GM19468 (cell line): ENCODE measurements at regions not wholly inside any gene's neighbourhood (a gene's known extent, or its start where the extent isn't known, plus 50 kb on each side); places are given as distances from the start of the nearest gene placed in this dataset.
"Not testable (repeated sequence)": the region's sequence is repeated elsewhere in the genome, so short reads cannot be mapped to it uniquely, and the experiment has no call there.

ENCODE experiments used
- ATAC-seq: cut with Tn5 transposase; IDR thresholded peaks from one replicate; pipeline ENCODE4 v1.9.1; 2021; ENCODE audit warnings: mild to moderate bottlenecking, moderate library complexity, moderate number of reproducible peaks; ENCODE audit not compliant: unreplicated experiment; ENCODE audit errors: extremely low read depth

DNA sequence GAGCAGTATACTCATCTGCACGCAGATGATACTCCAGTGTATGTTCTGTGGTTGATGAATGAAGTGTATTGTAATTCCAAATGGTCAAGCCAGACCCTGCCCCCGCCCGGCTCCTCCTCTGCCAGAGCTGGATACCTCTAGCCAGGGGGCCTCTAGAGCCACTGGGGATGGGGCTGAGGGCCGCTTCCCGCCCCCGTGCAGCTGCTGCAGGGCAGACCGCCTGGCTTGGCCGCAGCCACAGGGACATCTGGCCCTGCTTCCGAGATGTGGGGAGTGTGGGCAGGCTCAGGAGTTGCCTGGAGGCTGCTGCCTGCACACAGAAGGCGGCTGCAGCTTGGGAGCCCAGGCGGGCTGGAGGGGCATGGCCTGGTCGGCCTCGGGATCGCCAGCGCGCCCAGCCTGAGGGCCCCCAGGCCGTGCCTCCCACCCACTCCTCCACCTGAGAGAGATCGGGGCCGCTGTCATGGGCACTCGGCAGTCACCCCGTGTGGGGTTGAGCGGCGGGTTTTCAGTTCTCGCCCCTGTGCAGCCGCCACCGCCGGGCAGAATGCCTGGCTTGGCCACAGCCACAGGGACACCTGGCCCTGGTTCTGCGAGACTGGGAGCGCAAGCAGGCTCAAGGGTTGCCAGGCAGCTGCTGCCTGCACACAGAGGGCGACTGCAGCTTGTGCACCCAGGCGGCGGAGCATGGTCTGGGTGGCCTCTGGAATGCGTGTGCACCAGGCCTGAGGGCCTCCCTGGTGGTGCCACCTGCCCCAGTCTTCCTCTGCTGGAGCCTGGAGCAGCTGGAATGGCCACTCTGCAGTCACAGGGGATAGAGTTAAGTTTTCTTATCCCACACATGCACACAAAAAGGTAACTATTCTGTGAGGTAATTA lies 1643.7 kb downstream of the SPATA31A7 start:
- ATAC-seq, result not testable (repeated sequence)

DNA sequence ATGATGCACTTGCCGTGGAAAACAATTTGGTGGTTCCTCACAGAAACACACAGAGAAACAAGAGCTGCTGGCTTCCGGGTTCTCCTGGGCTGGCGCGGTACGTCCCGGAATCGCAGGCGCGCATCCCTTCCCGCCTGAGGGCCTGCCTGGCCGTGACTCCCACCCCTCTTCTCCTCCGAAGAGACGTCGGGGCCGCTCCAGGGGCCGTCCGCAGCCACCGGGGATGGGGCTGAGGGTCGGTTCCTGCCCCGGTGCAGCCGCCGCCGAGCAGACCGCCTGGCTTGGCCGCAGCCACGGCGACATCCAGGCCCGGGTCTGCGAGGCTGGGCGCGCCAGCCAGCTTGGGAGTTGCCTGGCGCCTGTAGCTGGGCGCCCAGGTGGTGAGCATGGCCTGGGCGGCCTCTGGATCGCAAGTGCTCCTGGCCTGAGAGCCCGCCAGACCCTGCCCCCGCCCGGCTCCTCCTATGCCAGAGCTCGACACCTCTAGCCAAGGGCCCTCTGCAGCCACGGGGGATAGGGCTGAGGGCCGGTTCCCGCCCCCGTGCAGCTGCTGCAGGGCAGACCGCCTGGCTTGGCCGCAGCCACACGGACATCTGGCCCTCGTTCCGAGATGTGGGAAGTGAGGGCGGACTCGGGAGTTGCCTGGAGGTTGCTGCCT lies 1647.5 kb downstream of the SPATA31A7 start:
- not testable (repeated sequence) for ATAC-seq

DNA sequence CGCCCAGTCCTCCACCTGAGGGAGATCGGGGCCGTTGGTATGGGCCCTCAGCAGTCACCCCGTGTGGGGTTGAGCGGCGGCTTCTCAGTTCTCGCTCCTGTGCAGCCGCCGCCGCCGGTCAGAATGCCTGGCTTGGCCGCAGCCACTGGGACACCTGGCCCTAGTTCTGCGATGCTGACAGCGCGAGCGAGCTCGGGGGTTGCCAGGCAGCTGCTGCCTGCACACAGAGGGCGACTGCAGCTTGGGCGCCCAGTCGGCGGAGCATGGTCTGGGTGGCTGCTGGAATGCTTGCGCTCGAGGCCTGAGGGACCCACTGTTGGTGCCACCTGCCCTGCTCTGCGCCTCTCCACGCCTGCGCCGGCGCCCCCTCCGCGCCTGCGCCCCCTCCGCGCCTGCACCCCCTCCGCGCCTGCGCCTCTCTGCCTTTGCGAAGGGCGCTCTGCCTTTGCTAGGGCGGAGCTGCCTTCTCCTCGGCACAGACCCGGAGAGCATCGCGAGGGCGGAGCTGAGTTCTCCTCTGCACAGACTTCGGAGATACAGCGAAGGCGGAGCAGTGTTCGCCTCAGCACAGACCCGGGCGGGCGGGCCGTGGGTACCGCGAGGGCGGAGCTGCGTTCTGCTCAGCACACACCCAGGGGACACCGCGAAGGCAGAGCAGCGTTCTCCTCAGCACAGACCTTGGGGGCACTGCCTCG lies 1648.3 kb downstream of the SPATA31A7 start:
- peak; percentile 96 for ATAC-seq

DNA sequence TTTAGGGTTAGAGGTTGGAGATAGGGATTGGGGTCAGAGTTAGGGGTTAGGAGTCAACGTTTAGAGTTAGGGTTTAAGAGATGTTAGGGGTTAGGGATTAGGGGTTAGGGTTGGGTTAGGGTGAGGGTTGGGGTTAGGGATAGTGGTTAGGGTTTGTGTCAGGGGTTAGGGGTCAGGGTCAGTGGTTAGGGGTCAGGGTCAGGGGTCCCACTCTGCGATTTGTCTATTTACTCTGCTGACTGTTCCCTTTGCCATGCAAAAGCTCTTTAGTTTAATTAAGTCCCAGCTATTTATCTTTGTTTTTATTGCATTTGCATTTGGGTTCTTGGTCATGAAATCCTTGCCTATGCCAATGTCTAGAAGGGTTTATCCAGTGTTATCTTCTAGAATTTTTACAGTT lies 1649.3 kb downstream of the SPATA31A7 start:
- not testable (repeated sequence) for ATAC-seq

DNA sequence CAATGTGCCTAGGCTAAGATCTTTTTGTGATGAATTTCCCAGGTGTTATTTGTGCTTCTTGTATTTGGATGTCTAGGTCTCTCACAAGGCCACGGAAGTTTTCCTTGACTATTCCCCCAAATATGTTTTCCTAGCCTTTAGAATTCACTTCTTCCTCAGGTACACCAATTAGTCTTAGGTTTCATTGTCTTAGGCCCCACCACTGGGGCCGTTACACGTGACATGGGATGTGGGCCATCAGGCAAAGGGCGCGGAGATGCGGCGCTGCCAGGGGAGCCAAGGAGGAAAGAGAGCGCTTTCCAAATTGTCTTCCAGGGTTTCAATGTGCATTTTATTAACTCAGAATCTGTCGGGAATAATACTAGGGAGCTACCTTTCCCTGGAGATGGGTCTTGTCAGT lies 1653.3 kb downstream of the SPATA31A7 start:
- not testable (repeated sequence) for ATAC-seq

DNA sequence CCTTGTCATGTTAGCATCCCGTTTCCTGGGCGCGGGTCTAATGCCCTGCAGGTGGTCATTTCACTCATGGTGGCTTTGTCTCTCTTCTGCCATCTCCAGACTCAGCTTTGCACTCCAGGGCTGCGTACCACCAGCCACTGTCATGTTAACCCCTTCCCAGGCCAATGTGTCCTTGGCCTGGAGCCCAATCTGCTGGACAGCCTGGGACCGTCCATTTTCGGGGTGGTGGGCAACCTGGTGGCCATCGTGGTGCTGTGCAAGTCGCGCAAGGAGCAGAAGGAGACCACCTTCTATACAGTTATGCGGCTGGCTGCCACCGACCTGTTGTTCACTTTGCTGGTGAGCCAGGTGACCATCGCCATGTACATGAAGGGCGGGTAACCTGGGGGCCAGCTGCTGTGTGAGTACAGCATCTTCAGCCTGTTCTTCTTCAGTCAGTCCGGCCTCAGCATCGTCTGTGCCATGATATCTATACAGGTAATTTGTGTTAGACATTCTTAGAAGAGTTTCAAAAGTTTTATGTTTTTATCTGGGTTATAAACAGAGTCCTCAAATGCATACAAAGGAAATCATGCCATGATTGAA lies 1654.0 kb downstream of the SPATA31A7 start:
- ATAC-seq, result not testable (repeated sequence)

DNA sequence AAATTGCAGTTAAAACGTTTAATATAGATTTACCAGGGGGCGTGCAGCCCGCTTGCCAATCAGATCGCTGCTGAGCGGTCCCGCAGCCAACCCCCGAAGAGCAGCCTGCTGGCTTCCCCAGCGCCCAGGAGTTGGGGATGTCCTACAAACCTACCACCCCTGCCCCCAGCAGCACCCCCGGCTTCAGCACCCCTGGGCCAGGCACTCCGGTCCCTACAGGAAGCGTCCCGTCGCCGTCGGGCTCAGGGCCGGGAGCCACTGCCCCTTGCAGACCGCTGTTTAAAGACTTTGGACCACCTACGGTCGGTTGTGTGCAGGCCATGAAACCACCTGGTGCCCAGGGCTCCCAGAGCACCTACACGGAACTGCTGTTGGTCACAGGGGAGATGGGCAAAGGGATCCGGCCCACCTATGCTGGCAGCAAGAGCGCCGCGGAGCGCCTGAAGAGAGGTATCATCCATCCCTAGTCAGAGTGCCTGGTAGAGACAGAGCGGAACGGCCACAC lies 1654.9 kb downstream of the SPATA31A7 start:
- not testable (repeated sequence) for ATAC-seq

DNA sequence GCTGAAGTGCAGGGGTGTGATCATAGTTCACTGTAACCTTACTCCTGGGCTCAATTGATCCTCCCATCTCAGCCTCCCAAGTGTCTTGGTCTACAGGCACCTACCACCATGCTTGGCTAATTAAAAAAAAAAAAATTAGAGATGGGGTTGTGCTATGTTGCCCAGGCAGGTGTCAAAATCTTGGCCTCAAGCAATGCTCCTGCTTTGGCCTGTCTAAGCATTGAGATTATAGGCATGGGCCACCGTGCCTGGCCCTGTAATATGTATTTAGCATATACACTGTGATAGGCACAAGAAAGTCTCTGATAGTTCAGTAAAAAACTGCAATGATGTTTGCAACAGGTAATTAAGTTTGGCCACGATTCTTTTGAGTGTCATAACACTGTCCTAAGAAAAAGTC lies 1658.4 kb downstream of the SPATA31A7 start:
- not testable (repeated sequence) for ATAC-seq

DNA sequence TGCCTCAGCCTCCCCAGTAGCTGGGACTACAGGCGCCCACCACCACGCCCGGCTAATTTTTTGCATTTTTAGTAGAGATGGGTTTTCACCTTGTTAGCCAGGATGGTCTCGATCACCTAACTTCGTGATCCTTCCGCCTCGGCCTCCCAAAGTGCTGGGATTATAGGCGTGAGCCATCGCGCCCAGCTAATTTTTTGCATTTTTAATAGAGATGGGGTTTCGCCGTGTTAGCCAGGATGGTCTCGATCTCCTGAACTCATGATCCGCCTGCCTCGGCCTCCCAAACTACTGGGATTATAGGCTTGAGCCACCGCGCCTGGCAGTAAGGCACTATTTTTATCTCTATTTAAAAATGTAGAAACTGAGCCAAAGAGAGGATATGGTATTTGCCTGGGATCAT lies 1660.2 kb downstream of the SPATA31A7 start:
- ATAC-seq, result not testable (repeated sequence)

DNA sequence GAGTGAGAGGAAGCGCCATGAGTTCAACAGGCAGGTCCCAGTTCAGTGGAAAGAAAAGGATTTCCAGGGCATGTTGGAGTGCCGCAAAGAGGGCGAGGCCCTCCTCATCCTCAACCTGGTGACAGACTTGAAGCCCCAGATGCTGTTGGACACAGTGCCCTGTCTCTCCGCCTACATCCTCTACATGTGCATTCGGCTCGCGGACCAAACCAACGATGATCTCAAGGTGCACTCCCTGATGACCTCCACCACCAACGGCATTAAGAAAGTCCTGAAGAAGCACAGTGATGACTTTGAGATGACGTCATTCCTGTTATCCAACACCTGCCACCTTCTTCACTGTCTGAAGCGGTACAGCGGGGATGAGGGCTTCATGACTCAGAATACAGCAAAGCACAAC lies 1667.4 kb downstream of the SPATA31A7 start:
- ATAC-seq, result not testable (repeated sequence)

DNA sequence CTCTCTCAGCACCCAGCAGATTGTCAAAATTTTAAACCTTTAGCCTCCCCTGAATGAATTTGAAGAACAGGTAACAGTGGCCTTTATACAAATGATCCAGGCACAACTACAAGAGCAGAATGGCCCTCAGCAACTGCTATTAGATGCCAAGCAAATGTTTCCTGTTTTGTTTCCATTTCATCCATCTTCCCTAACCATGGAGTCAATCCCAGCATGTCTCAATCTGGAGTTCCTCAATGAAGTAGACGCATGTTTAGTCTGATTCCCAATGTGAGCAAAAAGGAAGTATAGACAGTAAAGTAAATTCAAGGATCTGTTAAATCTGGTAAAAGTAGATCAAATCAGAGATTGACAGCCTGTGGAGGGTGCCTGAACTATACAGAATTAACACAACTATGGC lies 1668.4 kb downstream of the SPATA31A7 start:
- ATAC-seq, result not testable (repeated sequence)

DNA sequence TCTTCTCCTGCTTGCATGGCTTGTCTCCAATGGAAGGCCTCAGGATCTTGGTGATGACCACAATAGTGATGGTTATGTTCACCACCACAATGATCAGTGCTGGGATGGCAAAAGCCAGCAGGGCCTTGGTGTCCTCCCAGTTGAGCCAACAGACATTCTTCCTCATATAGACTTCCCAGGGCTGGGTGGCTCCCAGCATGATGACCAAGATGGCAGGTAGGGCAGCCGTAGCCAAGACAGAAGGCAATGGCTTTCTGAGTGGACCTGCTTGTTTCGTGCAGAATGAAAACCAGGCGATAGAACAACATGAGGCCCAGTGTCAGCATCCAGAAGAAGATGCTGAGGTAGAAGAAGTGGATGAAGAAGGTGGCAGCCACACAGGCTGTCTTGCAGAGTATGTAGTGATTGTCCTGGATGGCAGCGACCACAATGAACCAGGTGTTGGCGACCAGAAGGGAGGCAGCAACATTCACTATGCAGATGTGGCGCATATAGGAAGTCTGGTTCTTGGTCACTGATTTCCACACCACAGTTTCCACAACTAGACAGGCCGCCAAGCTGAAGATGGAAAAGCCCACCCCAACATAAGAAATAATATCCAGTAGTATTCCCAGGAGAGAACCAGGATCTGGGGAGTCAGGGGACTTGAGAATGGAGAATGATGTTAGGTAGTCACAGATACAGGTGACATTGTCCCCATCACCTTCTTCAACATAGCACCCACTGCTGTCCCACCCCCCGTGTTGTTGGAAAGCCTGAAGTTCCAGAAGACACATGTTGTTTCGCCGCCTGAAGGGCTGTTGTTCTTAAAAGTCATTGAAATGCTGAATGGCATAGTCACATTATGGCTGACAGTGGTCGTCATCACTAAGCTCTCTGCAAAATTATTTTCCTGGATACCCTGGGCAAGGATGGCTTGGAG lies 1671.4 kb downstream of the SPATA31A7 start:
- not testable (repeated sequence) for ATAC-seq

DNA sequence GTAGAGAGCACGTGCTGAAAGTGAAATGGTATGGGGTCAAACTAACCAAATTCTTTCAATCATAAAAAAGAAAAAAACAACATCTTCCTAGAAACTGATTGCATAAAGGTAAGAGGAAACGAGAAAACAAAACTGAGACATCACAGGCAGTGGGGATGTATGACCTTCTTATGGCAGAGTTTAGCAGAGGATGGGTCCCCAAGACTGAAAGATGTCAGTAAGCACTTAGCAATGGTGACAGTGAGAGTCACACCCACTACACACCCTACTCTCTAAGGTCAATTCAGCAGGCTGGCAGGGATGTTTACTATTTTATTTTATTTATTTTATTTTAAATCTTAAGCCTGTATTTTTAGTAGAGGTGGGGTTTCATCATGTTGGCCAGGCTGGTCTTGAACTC lies 1672.3 kb downstream of the SPATA31A7 start:
- ATAC-seq, result not testable (repeated sequence)

DNA sequence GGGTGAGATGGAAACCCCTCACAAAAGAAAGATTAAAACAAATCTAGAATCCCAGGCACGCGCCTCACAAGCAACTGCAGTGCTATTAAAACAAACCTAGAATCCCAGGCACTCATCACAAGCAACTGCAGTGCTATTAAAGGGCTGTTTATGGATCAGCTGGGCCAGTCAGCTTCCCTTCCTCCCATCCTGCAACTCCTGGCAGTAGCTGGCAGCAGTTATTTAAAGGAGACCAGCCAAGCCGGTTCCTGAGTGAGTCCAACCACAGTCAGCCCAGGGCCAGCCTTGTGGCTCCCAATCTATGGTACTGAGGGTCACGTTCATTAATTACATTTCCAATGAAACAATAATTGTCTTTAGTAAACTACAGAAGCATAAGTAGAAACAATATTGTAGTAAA lies 1673.5 kb downstream of the SPATA31A7 start:
- ATAC-seq, result not testable (repeated sequence)

DNA sequence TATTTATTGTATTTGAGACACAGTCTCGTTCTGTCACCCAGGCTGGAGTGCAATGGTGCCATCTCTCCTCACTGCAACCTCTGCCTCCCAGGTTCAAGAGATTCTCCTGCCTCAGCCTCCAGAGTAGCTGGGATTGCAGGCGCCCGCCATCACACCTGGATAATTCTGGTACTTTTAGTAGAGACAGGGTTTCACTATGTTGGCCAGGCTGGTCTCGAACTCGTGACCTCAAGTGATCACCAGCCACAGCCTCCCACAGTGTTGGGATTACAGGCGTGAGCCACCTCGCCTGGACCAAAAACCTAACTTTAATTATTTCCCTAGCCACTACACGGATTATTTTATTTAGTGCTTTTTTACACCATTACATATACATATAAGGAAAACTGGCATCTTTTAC lies 1674.0 kb downstream of the SPATA31A7 start:
- ATAC-seq, result not testable (repeated sequence)

DNA sequence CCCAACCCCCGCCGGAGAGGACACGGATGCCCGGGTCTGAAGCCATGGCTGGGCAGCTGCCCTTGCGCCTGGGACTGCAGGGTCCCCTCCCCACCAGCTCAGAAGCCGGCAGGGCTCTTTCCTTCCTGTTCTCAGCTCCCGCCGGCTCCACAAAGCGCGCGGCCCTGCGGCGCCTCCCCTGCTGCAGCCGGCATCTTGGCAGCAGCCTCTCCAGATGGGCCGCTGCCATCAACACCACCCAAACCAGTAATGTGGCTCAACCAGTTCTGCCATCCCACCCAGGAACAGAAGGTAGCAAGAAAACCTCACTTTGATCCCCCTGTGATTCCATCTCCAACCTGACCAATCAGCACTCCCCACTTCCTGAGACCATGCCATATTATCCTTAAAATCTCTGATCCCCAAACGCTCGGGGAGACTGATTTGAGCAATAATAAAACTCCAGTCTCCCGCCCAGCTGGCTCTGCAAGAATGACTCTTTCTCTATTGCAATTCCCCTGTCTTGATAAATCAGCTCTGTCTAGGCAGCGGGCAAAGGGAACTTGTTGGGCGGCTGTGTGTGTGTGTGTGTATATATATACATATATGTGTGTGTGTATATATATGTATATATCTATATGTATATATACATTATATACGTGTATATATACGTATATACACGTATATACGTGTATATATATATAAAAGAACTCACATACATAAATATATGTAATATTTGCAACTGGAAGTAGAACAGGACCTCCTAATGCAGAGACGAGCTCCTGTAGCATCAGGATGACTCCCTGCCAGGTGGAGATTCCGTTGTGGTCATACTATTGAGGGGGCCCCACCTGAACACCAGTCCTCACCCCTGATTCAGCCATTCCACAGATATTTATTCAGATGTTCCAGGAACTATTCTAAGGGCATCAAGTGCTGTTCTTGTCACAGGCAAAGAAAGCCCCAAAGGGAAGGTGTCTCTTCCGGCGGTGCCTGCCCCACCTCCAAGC lies 1674.9 kb downstream of the SPATA31A7 start:
- not testable (repeated sequence) for ATAC-seq

DNA sequence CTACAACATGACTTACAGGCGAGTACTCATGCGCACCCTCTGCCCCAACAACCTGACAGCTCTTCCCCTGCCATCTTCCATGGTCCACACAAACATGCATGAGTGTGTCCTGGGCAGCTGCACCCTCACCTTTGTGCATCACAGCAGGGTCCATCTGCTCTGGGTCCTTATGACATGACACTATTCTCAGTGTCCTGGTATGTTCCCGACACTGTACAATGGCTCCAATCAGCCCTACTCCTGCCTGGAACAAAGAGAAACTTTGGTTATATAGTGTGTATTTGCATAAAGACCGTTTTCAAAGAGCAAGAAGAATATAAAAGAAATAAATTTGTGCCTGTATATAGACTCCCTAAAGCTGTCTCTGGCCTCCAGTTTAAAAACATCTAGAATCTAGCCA lies 1679.2 kb downstream of the SPATA31A7 start:
- ATAC-seq, result not testable (repeated sequence)

DNA sequence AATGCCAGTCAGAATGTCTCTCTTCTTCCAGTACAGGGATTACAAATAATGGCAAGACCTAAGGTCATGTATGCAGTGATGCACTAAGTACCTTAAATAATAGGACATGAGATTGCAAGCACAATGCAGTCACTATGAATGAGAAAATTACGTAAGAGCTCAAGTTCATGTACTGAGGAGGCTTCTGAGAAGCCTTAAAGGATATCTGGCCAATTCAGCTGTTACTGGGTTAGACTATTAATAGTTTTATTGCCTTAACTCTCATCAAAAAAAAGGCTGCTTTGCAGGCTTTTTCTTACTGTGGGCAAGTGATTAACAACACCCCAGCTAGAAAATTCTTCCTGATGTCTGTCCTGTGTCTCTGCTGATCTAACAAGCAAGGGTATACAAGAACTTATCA lies 1681.9 kb downstream of the SPATA31A7 start:
- ATAC-seq, result not testable (repeated sequence)
